HL-60 (cell line): ENCODE measurements at regions not wholly inside any gene's neighbourhood (a gene's known extent, or its start where the extent isn't known, plus 50 kb on each side); places are given as distances from the start of the nearest gene placed in this dataset.

Source experiments
- CTCF ChIP-seq: IDR thresholded peaks from one replicate; pipeline ENCODE4 v1.5.1; 2011; ENCODE audit warnings: low read length, control low read depth, inconsistent platforms; ENCODE audit not compliant: insufficient read depth
- GABPA ChIP-seq: IDR thresholded peaks from 2 replicates; pipeline ENCODE4 v1.6.1; 2012; ENCODE audit warnings: low read depth
- POLR2AphosphoS5 ChIP-seq: IDR thresholded peaks from 2 replicates; pipeline ENCODE4 v1.6.1; 2012; ENCODE audit warnings: low read depth
- SPI1 ChIP-seq: IDR thresholded peaks from 2 replicates; pipeline ENCODE4 v1.6.1; 2012; ENCODE audit warnings: low read depth, mild to moderate bottlenecking, borderline replicate concordance
- TF ChIP-seq, protein P1 (sequence below): IDR thresholded peaks from 2 replicates; pipeline ENCODE4 v1.6.1; 2012; ENCODE audit warnings: low read depth; ENCODE audit not compliant: insufficient replicate concordance

GRCh38 chr2:163175294-163175693, 336.7 kb upstream of the KCNH7 start:
- no peak for TF ChIP-seq CTCF
- TF ChIP-seq POLR2AphosphoS5, result no peak
- TF ChIP-seq SPI1, result no peak
- no peak for TF ChIP-seq GABPA
- TF ChIP-seq, protein P1, sequence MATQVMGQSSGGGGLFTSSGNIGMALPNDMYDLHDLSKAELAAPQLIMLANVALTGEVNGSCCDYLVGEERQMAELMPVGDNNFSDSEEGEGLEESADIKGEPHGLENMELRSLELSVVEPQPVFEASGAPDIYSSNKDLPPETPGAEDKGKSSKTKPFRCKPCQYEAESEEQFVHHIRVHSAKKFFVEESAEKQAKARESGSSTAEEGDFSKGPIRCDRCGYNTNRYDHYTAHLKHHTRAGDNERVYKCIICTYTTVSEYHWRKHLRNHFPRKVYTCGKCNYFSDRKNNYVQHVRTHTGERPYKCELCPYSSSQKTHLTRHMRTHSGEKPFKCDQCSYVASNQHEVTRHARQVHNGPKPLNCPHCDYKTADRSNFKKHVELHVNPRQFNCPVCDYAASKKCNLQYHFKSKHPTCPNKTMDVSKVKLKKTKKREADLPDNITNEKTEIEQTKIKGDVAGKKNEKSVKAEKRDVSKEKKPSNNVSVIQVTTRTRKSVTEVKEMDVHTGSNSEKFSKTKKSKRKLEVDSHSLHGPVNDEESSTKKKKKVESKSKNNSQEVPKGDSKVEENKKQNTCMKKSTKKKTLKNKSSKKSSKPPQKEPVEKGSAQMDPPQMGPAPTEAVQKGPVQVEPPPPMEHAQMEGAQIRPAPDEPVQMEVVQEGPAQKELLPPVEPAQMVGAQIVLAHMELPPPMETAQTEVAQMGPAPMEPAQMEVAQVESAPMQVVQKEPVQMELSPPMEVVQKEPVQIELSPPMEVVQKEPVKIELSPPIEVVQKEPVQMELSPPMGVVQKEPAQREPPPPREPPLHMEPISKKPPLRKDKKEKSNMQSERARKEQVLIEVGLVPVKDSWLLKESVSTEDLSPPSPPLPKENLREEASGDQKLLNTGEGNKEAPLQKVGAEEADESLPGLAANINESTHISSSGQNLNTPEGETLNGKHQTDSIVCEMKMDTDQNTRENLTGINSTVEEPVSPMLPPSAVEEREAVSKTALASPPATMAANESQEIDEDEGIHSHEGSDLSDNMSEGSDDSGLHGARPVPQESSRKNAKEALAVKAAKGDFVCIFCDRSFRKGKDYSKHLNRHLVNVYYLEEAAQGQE, result no peak
